HG03457 (cell line): ENCODE measurements at regions not wholly inside any gene's neighbourhood (a gene's known extent, or its start where the extent isn't known, plus 50 kb on each side); places are given as distances from the start of the nearest gene placed in this dataset.
"Not testable (repeated sequence)": the region's sequence is repeated elsewhere in the genome, so short reads cannot be mapped to it uniquely, and the experiment has no call there.

ENCODE experiments used
- ATAC-seq: cut with Tn5 transposase; IDR thresholded peaks from one replicate; pipeline ENCODE4 v1.9.1; 2021; ENCODE audit warnings: moderate number of reproducible peaks; ENCODE audit not compliant: unreplicated experiment

DNA sequence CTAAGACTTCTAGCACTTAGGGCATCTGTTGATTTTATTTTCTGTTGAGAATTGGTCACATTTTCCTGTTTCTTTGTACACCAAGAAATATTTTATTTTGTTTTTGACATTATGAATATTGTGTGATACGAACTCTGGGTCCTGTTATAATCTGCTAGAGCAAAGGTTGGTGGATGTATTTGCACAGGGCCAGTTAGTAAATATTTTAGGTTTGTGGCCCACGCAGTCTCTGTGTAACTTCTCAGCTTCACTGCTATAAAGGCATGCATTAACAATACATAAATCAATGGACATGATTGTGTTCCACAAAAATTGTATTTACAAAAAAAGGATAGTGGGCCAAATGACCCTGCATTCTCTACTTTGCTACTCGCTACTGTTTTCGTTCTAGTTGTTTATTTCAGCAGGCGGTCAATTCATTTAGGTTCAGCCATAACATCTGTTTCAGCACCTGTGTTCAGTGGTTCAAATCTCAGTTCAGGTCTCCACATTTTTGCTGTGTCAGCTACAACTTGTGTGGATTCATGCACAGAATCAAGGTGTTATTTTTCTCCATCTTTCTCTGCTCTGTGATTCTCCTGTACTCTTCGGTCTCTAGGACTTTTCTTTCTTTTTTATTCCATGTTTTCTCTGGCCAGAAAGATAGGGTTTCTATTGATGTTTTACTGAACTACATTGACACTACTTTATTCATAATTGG, 786.2 kb downstream of the ETS1 start:
- no peak for ATAC-seq

DNA sequence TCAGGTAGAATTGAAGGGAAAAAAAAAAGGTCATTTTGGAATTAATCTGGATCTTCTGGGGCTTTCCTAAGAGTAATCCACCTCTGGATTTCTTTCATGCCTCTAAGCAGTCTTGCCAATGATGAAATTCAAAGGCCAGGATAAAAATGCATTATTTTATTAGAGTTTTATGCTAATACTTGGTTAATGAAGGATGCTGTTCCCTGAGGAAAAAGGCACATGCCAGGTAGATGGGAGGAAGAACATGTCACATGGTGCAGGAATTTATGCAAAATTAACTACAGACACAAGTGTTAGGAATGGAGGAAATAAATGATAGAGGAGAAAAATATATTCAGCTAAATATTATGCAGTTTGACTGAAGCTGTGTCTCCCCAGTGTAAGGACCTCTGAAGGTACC, 792.0 kb downstream of the ETS1 start:
- no peak for ATAC-seq

DNA sequence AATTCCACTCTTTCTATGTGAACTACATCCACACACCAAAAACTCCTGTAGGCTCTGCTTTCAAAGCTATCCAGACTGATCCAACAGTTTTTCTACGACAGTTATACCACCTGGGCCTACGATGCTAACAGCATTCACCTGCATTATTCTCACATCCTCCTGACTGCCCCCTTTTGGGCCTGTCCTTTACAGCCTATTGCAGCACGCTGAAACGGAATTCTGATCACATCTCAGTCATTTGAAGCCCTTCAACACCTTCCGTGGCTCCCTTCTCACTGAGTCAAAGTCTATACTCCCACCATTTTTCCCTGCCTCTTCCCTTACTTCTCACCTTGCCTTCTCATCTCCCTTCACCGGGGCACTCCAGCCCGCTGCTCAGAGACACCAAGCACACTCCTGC, 791.3 kb upstream of the KIRREL3 start:
- ATAC-seq, result no peak

DNA sequence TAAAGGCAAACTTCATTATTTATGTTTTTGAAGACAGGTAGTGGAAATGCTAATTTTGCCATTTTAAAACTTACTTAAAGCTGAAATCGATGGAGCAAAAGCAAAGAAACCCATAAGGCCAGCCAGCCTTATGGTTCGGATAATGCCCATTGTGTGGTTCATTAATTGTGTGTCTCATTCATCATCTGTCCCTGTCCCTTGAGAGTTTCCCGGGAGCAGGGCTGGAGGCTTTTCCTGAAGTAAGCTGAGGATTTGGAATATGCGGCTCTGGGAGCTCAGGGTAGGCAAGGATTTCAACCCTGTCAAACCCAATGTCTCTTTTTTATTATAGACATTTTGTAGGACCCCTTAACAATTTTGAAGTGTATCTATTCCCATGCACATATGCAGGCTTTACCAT, 790.0 kb upstream of the KIRREL3 start:
- no peak for ATAC-seq

DNA sequence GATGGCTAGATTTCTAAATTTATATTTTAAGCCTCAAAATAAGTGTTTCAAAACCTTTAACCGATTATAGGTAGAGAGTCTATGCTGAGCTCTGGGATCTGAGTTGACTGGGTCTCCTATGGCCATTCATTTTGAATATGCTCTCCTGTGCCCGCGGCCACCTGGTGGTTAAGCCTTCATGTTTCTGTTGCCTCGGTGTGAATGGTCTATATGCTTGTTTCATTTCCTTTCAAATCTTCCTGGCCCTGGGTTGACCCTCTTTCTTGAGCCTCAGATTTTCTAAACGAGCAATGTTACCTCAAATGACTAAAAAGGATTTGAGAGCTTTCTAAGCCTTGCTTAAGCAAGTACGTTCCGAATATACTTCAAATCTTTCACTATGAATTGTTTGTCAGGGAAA, 789.4 kb upstream of the KIRREL3 start:
- ATAC-seq, result no peak

DNA sequence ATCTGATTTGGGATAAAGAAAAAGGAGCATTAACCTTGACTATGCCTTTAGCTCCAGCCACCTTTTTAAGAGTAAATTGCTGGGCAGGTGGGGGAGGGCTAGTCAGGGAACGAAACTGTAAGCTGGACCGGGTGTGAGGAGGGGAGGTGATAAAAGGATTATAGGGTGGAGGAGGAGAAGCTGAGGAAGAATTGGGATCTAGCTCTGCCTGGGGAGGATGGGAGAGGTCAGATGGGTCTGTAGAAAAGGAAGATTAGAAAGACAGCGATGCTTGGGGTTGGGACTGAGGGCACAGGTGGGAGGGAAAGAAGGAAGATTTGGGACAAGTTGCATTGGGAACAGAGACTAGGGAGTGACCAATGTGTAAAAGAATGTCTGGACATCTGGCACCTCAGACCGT, 772.4 kb upstream of the KIRREL3 start:
- not testable (repeated sequence) for ATAC-seq

DNA sequence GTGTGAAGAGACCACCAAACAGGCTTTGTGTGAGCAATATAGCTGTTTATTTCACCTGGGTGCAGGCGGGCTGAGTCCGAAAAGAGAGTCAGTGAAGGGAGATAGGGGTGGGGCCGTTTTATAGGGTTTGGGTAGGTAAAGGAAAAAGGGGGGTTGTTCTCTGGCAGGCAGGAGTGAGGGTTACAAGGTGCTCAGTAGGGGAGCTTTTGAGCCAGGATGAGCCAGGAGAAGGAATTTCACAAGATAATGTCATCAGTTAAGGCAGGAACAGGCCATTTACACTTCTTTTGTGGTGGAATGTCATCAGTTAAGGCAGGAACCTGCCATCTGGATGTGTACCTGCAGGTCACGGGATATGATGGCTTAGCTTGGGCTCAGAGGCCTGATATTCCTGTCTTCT, 768.4 kb upstream of the KIRREL3 start:
- ATAC-seq, result not testable (repeated sequence)

DNA sequence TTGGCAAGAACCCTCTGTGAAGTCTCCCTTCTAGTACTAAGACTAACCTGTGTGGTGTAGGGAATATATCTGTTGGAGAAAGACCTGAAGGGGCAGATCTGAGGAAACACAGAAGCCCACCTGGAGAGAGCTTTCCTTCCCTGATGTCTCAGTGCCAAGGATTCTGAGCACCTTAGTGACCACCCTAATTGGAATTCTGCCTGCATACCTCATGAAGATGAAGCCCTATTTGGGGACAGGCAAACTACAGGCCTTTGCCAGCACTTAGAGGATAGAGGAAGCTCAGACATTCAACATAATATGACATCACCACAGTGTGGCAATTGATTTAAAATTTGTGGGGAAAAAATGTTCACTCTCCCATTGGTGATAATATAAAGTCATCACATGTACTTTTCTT, 766.2 kb upstream of the KIRREL3 start:
- ATAC-seq, result no peak

DNA sequence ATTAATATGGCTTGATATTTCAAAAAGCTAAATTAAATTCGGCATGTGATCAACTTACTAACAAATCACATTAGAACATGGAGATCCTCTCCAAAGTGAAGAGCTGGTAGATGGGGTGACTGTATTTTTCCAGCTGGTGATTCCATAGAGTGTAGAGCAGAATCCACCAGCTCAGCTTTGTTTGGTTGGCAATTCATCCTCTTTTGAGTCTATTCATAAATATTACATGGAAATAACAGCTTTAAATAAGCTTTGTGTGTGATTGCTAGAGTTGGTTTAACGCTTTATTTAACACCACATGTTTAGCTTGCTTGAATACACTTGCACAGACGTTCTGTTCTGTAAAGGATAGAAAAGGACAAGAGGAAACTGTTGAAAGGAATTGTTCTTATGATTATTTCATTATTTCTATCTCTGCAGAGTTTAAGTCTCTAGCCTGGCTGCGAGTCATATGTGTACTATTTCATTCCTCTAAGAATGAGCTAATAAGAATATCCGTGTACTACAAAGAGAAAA, 738.3 kb upstream of the KIRREL3 start:
- ATAC-seq, result no peak

DNA sequence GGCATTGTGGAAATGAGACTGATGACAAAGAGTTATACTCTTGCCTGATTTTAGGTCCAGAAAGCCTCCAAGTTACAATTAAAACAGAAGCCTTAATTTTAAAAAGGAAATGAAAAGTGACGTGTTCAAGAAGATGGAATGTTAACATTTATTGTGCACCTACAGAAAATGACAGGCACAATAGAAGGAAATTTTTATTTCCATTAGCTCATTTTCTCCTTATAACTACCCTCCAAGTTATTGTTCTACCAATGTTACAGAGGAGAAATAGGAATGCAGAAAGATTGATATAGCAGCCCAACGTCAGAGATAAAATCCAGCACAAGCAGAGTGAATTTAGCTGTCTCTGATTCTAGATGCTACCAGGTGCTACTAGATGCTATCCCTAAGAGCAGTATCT, 736.9 kb upstream of the KIRREL3 start:
- ATAC-seq, result no peak

DNA sequence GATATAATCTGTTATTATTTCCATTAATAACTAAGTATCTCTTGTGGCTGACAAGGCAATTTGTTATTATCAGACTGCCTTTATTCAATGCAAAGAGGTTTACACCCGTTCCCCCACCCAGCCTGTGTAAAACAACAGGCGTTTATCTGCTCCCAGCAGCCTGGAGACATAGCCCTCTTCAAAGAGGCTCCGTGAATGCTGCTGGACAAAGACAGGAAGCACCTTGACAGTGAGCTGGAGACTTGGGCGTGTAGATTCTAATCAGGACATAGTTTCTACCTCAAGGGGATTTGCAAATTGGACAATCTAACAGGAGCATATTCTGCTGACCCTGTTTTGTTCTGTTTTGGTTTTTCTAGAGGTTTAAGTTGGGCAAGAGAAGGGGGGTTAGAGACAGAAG, 733.0 kb upstream of the KIRREL3 start:
- no peak for ATAC-seq

DNA sequence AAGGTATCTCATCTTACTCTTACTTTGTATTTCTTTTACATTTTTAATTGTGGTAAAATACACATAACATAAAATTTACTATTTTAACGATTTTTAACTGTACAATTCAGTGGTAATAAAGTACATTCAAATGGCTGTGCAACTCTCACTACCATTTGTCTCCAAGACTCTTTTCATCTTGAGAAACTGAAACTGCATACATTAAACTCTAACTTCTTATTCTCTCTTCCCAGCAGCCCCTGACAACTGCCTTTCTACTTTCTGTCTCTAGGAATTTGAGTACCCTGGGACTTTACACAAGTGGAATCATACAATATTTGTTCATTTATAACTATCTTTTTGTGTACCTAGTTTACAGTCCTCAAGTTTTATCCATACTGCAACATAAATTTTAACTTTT, 725.8 kb upstream of the KIRREL3 start:
- ATAC-seq, result no peak

DNA sequence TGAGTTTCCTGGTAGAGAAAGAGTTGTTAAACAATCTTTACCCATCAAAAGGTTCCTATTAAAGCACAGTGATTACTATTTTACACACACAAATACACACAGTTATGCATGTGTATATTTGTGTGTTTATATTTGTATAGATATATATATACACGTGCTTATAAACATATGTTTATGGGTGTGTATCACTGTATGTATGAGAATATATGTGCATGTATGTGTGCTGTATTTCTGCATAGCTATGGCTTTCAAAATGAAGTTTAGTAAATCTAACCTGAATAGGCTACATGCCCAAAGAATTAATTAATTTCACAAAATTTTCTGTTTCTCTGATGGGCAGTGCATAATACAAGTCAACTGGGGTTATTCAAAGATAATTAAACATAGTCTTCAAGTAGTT, 723.1 kb upstream of the KIRREL3 start:
- no peak for ATAC-seq

DNA sequence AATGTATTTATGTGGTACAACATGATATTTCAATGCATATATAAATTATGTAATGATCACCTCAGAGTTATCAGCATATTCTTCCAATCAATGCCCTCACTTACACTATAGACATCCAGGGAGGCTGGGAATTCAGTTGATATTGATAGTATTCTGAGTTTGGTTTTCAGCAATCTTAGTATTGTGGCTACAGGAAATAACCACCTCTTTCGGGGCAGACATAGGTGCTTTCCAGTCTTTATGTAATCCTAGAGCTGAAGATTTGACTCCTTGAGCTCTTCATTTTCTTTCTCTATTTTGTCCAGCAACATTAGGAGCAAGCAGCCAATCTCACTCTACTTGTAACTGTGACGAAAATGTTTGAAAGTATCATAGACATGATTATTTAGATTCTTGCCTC, 712.7 kb upstream of the KIRREL3 start:
- no peak for ATAC-seq

DNA sequence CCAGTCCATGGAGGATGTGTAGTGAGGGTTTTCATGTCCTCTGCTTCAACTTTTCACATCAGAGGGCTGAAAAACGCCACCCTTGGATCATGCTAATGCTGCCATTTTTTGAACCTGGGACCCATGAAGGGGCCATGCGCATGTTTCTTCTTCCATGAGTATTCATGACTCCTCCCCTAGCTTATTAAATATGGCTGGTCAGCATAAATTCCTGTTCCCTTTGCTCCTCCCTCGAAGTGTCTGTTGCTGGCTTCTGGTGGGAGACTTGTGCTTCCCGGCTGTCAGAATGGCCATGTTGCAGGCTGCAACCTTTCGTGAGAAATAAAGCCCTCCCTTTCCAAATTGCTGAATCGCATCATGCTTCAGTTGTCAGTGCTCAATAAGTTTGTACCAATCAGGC, 711.2 kb upstream of the KIRREL3 start:
- ATAC-seq, result no peak

DNA sequence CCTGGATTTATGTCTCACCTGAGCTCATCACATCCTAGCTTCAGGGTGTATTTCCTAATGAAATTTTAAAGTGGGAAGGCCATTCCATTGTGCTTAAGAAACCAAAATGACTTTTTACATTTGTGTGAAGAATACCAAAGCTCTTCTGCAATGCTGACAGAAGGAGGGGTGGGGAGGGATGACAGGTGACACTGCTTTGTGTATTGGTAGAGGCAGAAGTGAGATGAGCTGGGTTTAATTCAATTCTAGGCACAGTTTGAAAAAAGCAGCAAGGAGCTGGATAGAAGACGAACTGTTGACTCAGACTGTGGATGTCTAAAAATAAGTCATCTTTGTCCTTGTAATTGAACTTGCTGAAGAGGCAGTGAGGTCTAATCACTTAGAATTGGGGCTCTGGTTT, 710.3 kb upstream of the KIRREL3 start:
- no peak for ATAC-seq

DNA sequence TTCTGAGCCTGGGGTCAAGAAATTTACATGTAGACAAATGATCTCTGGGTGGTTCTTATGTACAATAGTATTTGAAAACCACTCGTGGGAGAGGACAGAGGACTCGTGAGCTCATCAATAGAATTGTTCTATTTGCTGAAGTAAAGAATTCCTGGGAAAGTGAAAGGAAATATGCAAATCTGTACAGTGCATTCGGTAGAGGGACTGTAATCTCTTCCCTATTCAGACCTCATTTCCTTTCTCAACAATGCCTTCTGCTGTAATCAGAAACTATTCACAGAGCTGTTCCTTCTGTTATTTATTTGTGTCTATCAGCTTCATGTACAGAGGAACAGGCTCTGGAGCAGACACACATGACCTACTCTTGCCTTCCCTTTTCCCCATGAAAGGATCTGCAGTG, 709.4 kb upstream of the KIRREL3 start:
- no peak for ATAC-seq

DNA sequence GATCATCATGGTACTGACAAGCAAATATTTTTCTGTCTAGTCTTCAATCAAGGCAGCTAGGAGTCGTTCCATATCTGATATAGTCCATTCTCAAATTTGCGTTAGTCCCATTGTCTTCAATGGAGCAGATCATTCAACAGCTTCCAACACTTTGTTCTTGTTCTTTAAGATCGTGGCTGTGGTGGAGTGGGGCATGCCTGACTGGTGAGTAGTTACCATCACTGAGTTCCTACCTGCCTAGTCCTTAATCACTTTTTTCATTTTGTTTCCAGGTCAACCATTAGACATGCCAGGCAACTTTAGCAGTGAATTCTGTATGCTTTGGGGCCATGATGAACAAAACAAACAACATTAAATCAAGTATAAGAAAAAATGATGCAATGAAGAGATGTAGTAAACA, 693.1 kb upstream of the KIRREL3 start:
- no peak for ATAC-seq

DNA sequence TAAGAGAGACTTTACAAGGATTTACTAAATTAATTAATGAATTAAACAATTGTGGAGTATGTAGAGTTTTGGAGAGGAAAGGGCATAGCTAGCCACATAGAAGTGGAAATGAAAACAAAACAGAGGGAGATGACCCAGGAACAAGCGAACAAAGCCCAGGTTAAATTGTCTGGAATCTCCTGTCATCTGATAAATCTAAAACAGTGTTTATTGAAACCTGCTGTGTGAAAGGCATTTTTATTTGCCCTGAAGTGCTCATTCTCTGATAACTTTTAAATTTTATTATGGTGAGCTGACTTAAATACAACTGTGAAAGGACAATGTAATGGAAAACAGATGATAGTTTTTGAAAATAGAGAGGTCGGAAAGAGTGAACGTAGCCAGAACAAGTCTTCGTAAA, 682.8 kb upstream of the KIRREL3 start:
- no peak for ATAC-seq

DNA sequence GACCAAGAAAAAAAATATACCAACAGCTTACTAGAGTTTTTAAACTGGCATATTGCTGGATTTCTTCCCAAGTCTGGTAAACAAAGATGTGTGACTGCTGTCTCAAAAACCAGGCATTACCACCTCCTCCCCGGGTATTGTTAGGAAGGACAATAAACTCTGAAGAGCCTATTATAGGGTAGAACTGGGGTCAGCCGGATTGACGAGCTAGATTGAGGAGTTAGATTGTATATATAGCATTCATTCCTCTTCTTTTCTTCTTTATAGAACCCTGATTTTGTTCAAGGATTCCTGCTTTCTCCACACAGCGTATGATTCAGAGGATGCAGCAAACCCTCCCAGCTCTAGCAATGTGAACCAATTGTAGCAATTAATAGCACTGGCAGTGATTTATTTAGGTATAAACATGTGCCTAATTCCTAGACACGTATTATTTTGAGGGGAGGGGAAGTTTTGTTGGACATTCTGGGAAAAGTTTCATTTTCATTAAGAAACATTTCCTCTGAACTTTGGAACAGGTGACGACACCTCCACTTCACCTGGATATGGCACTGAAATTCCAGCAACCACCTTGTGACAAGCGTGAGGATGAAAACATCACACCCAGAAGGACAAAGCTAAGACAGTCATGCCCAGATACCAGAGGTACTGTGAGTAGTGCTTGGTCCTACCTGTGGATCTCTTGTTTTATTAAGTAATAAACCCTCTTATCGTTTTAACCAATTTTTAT, 679.4 kb upstream of the KIRREL3 start:
- ATAC-seq, result no peak

DNA sequence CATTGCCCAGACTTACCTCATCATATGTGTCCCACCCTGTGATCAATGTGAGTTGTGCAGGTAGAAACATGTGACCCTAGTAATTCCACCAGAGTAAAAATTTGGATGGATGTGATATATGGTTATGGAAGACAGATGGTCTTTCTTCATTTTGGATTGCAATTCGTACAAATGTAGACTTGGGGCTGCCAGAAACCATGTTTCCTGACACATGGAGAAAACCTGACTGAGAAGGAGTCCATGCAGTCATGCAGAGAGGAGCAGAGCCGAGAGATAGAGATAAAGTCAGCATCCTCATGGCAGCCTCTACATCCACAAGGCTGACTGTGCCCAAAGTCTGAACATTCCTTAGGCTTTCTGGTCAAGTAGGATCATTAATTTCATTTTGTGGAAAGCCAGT, 678.1 kb upstream of the KIRREL3 start:
- no peak for ATAC-seq

DNA sequence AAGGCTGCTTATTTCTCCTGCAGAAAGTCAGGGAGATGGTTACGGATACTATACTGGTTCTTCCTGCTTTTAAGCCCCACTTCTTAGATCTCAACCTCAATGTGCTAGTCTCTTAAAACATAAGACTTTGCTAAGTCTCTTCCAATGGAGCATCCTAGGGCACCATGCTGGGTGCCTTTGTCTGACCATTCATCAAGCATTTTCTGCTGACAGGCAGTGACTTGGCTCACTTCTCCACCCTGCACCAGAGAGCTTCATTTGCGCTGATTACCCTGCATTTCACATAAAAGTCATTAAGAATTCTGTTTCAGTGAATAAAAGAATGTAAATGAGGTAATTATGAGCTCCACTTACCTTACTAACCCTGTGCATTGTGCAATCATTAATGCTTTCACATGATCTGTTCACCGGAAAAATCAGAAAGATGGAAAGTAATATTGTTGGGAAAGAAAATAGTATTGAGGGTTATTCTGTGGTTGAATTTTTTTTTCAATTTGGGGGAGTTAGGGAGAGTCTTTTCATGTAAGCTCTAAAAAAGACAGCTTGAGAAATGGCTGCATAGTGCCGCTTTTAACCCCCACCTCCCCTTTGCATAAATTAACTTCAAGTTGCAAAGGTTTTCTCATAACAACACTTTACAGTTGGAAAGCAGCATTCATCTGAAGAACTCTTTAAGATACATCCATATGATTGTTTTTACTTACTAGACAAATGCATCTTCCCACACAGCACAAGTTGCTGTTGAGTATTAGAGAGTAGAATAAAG, 677.3 kb upstream of the KIRREL3 start:
- no peak for ATAC-seq
